IMR-90 (cell line): ENCODE measurements at regions not wholly inside any gene's neighbourhood (a gene's known extent, or its start where the extent isn't known, plus 50 kb on each side); places are given as distances from the start of the nearest gene placed in this dataset.

Experiments
- ATAC-seq: fragments of 200-7000 bp; cut with Tn5 transposase; 2 replicates; pipeline ENCODE4 v1.9.1; 2020; ENCODE audit warnings: low read depth, mild to moderate bottlenecking, moderate library complexity
- BruUV-seq: library from RNA; stranded (reverse); fragments of 400-500 nt; replicated peaks from 2 replicates; lab custom pipeline; 2021; lab: Mats Ljungman, UMichigan
- CTCF ChIA-PET: fragments of 300-600 bp; formaldehyde crosslinking; extraction: SDS; loops from one replicate; lab custom pipeline; 2021; ENCODE audit warnings: antibody characterized with exemption; lab: Yijun Ruan, JAX
- POLR2A ChIA-PET: fragments of 300-600 bp; sonication (Branson Sonifier 250); formaldehyde crosslinking; loops from one replicate; lab custom pipeline; 2022; ENCODE audit warnings: antibody characterized with exemption; ENCODE audit not compliant: unreplicated experiment; lab: Charles Lee
- DNase-seq: peaks from one replicate; pipeline ENCODE4 v3.0.0; 2013
- H2AFZ ChIP-seq: replicated peaks from 2 replicates; pipeline ENCODE3; 2013; ENCODE audit warnings: low read length, mild to moderate bottlenecking; ENCODE audit not compliant: poor library complexity
- H2AK5ac ChIP-seq: 2 replicates; pipeline ENCODE4 v1.6.1; 2013; ENCODE audit warnings: low read depth, low read length, inconsistent platforms
- H2AK9ac ChIP-seq: replicated peaks from 2 replicates; pipeline ENCODE3; 2013; ENCODE audit warnings: mild to moderate bottlenecking, low read depth, low read length, moderate library complexity; ENCODE audit not compliant: poor library complexity
- H2BK120ac ChIP-seq: 2 replicates; pipeline ENCODE4 v1.6.1; 2013; ENCODE audit warnings: low read depth, low read length, inconsistent platforms
- H2BK15ac ChIP-seq: 3 replicates; pipeline ENCODE4 v1.6.1; 2013; ENCODE audit warnings: low read depth, low read length, inconsistent platforms
- H2BK20ac ChIP-seq: 2 replicates; pipeline ENCODE4 v1.6.1; 2013; ENCODE audit warnings: low read depth, mild to moderate bottlenecking, inconsistent platforms, low read length, moderate library complexity
- H2BK5ac ChIP-seq: 2 replicates; pipeline ENCODE4 v1.6.1; 2013; ENCODE audit warnings: mild to moderate bottlenecking, low read depth, low read length, inconsistent platforms; ENCODE audit not compliant: poor library complexity, severe bottlenecking
- H3K14ac ChIP-seq: replicated peaks from 2 replicates; pipeline ENCODE4 v1.6.1; 2013; ENCODE audit warnings: low read depth, low read length, inconsistent platforms
- H3K18ac ChIP-seq: 2 replicates; pipeline ENCODE4 v1.6.1; 2013; ENCODE audit warnings: low read depth, low read length, control low read depth
- H3K23ac ChIP-seq: 2 replicates; pipeline ENCODE4 v1.6.1; 2013; ENCODE audit warnings: low read depth, low read length, inconsistent platforms
- H3K27ac ChIP-seq: 2 replicates; pipeline ENCODE4 v1.5.1; 2013; ENCODE audit warnings: mild to moderate bottlenecking, control low read depth, low read length; ENCODE audit not compliant: insufficient read depth
- H3K27me3 ChIP-seq: 2 replicates; pipeline ENCODE4 v1.6.1; 2013; ENCODE audit warnings: low read length; ENCODE audit not compliant: control insufficient read depth, insufficient read depth
- H3K36me3 ChIP-seq: 2 replicates; pipeline ENCODE4 v1.6.1; 2013; ENCODE audit warnings: low read length, mixed read lengths; ENCODE audit not compliant: control insufficient read depth, insufficient read depth
- H3K4ac ChIP-seq: 2 replicates; pipeline ENCODE4 v1.6.1; 2013; ENCODE audit warnings: low read depth, low read length, inconsistent platforms
- H3K4me1 ChIP-seq: 2 replicates; pipeline ENCODE4 v1.6.1; 2013; ENCODE audit warnings: low read length, mixed read lengths; ENCODE audit not compliant: control insufficient read depth, insufficient read depth
- H3K4me2 ChIP-seq: 2 replicates; pipeline ENCODE4 v1.6.1; 2013; ENCODE audit warnings: low read depth, mild to moderate bottlenecking, control low read depth, low read length, moderate library complexity
- H3K4me3 ChIP-seq: 2 replicates; pipeline ENCODE4 v1.5.1; 2013; ENCODE audit warnings: low read depth, mild to moderate bottlenecking, control low read depth, low read length, moderate library complexity; ENCODE audit not compliant: insufficient read depth
- H3K56ac ChIP-seq: 2 replicates; pipeline ENCODE4 v1.6.1; 2013; ENCODE audit warnings: low read length, inconsistent platforms; ENCODE audit not compliant: insufficient read depth; ENCODE audit errors: extremely low read depth
- H3K79me1 ChIP-seq, 2 experiments: 2 replicates each; pipeline ENCODE4 v1.6.1; 2013; ENCODE audit warnings: low read length in 2 of 2, inconsistent platforms in 1 of 2, low read depth in 1 of 2
- H3K9ac ChIP-seq: 2 replicates; pipeline ENCODE4 v1.6.1; 2013; ENCODE audit warnings: low read depth, low read length, control low read depth
- H3K9me1 ChIP-seq: 2 replicates; pipeline ENCODE4 v1.6.1; 2013; ENCODE audit warnings: low read length, inconsistent platforms; ENCODE audit not compliant: insufficient read depth
- H3K9me3 ChIP-seq: 2 replicates; pipeline ENCODE4 v1.6.1; 2013; ENCODE audit warnings: low read length; ENCODE audit not compliant: control insufficient read depth, insufficient read depth
- H4K20me1 ChIP-seq: 2 replicates; pipeline ENCODE4 v1.6.1; 2013; ENCODE audit warnings: low read length, inconsistent platforms; ENCODE audit not compliant: insufficient read depth
- H4K5ac ChIP-seq: 2 replicates; pipeline ENCODE4 v1.6.1; 2013; ENCODE audit warnings: mild to moderate bottlenecking, low read depth, low read length, control low read depth
- H4K8ac ChIP-seq, 2 experiments: 2 replicates each; pipeline ENCODE4 v1.6.1; 2013; ENCODE audit warnings: low read depth in 2 of 2, low read length in 2 of 2, control low read depth in 1 of 2, inconsistent platforms in 1 of 2
- H4K91ac ChIP-seq: 2 replicates; pipeline ENCODE4 v1.6.1; 2013; ENCODE audit warnings: low read depth, low read length, inconsistent platforms; ENCODE audit not compliant: insufficient read depth
- BHLHE40 ChIP-seq: fragments of 150-350 bp; IDR thresholded peaks from 2 replicates; pipeline ENCODE4 v1.6.1; 2016; ENCODE audit warnings: mild to moderate bottlenecking, low read depth, low read length
- CEBPB ChIP-seq: IDR thresholded peaks from 2 replicates; pipeline ENCODE4 v1.6.1; 2012; ENCODE audit warnings: low read depth, low read length, improper control_type of control experiment
- CHD1 ChIP-seq: IDR thresholded peaks from 2 replicates; pipeline ENCODE4 v1.6.1; 2012; ENCODE audit warnings: low read depth, low read length, improper control_type of control experiment
- CTCF ChIP-seq: conservative IDR thresholded peaks from 2 replicates; pipeline ENCODE4 v1.5.1; 2012; ENCODE audit warnings: mild to moderate bottlenecking, low read depth, low read length, improper control_type of control experiment
- ELK1 ChIP-seq: fragments of 150-350 bp; IDR thresholded peaks from 2 replicates; pipeline ENCODE4 v1.6.1; 2016; ENCODE audit warnings: low read depth, mild to moderate bottlenecking, low read length, moderate library complexity, borderline replicate concordance
- MAZ ChIP-seq: IDR thresholded peaks from 2 replicates; pipeline ENCODE4 v1.6.1; 2012; ENCODE audit warnings: low read depth, mild to moderate bottlenecking, low read length, improper control_type of control experiment, moderate library complexity, borderline replicate concordance
- MXI1 ChIP-seq: IDR thresholded peaks from 2 replicates; pipeline ENCODE4 v1.6.1; 2012; ENCODE audit warnings: low read depth, mild to moderate bottlenecking, low read length, moderate library complexity, borderline replicate concordance
- NFE2L2 ChIP-seq: fragments of 150-350 bp; IDR thresholded peaks from 2 replicates; pipeline ENCODE4 v1.6.1; 2016; ENCODE audit warnings: low read depth, mild to moderate bottlenecking, low read length
- POLR2A ChIP-seq: IDR thresholded peaks from 2 replicates; pipeline ENCODE4 v1.6.1; 2012; ENCODE audit warnings: mild to moderate bottlenecking, low read depth, low read length
- RAD21 ChIP-seq: IDR thresholded peaks from 2 replicates; pipeline ENCODE4 v1.6.1; 2012; ENCODE audit warnings: low read length, improper control_type of control experiment
- RCOR1 ChIP-seq: IDR thresholded peaks from 2 replicates; pipeline ENCODE4 v1.6.1; 2012; ENCODE audit warnings: mild to moderate bottlenecking, low read length, improper control_type of control experiment; ENCODE audit not compliant: insufficient replicate concordance
- RFX5 ChIP-seq: IDR thresholded peaks from 2 replicates; pipeline ENCODE4 v1.8.0; 2012; ENCODE audit warnings: low read depth, mild to moderate bottlenecking, low read length, moderate library complexity
- USF2 ChIP-seq: fragments of 150-350 bp; IDR thresholded peaks from 2 replicates; pipeline ENCODE4 v1.6.1; 2017; ENCODE audit warnings: mild to moderate bottlenecking, antibody characterized with exemption, low read length, low read depth
- WGBS, 2 experiments: methylation state at CpG; one replicate each; pipeline versions ENCODE4 v1.1.5 to v1.1.7; 2013; ENCODE audit warnings: missing lambda C conversion rate in 2 of 2; ENCODE audit not compliant: insufficient read length in 1 of 2; ENCODE audit errors: extremely low coverage in 2 of 2; 5-methylcytosine and 5-hydroxymethylcytosine counted together
- dilution Hi-C: fragments of 300-500 bp; cut with HindIII; formaldehyde crosslinking; loops from one replicate; pipeline ENCODE4 v1.14.3; 2018; ENCODE audit warnings: low sequenced_read_pairs; ENCODE audit not compliant: unreplicated experiment
- in situ Hi-C: fragments of 300-500 bp; cut with MboI; formaldehyde crosslinking; loops from 3 replicates; pipeline ENCODE4 v1.14.3; 2019; ENCODE audit warnings: low sequenced_read_pairs, inconsistent platforms, mixed read lengths
- intact Hi-C: fragments of 100-400 bp; cut with micrococcal nuclease; formaldehyde crosslinking; loops from 2 replicates; pipeline ENCODE4 v1.10.0; 2022

GRCh38 chr10:21272643-21273399 is 252.7 kb downstream of the SKIDA1 start (continued):
- no peak for TF ChIP-seq MXI1

GRCh38 chr10:21270976-21271375 is 254.5 kb downstream of the SKIDA1 start:
- no peak overlapping the region for H2AFZ ChIP-seq
- BruUV-seq = no TSS peak
- intact Hi-C loops (loop anchor here (1.0 kb wide), 2 partner anchors 193 to 413 kb away; no protein-coding TSS in a partner anchor), dilution Hi-C loops (no loop called here), in situ Hi-C loops (loop anchor here (5.0 kb wide), 1 partner anchor 189 kb away; no protein-coding TSS in a partner anchor)
- H4K5ac ChIP-seq = no peak overlapping the region
- H3K14ac ChIP-seq = no peak overlapping the region
- no peaks in the 10 kb centered on the region; the same call in 1 of the 2 replicates for H4K20me1 ChIP-seq
- WGBS, 2 experiments = no CpG with 5 or more reads among the region's 3 CpGs
- H3K4me2 ChIP-seq = no peak overlapping the region
- no peaks in the 10 kb centered on the region; the same call in 1 of the 2 replicates for H3K9me3 ChIP-seq
- H3K23ac ChIP-seq = no peak overlapping the region
- peaks cover 2% of the 10 kb centered on the region; the same call in 1 of the 2 replicates for H3K27me3 ChIP-seq
- no peak overlapping the region for H2AK9ac ChIP-seq
- H3K79me1 ChIP-seq = no peaks in the 10 kb centered on the region
- DNase-seq (no peak), ATAC-seq (no peak)
- no peak overlapping the region for H3K4me3 ChIP-seq
- H3K4ac ChIP-seq = no peak overlapping the region
- no peak overlapping the region for H4K91ac ChIP-seq
- no peak overlapping the region for H3K27ac ChIP-seq
- no peak overlapping the region for H3K9ac ChIP-seq
- H3K56ac ChIP-seq = no peak overlapping the region
- CTCF ChIA-PET = interaction anchor here (0.7 to 0.9 kb wide), 3 partner anchors 8 to 722 kb away, joined by 3 to 4 read pairs (median 4); no protein-coding TSS in a partner anchor
- H2BK5ac ChIP-seq = no peak overlapping the region
- no peak overlapping the region for H2BK120ac ChIP-seq
- POLR2A ChIA-PET = no interaction called here
- no peaks in the 10 kb centered on the region for H3K4me1 ChIP-seq
- H2AK5ac ChIP-seq = no peak overlapping the region
- no peak overlapping the region for H4K8ac ChIP-seq
- H3K9me1 ChIP-seq = no peaks in the 10 kb centered on the region
- H2BK15ac ChIP-seq = no peak overlapping the region
- no peak overlapping the region for H2BK20ac ChIP-seq
- no peaks in the 10 kb centered on the region for H3K36me3 ChIP-seq
- no peak overlapping the region for H3K18ac ChIP-seq
- TF ChIP-seq CEBPB (no peak), RCOR1 (no peak), MXI1 (no peak), RFX5 (no peak), BHLHE40 (no peak), POLR2A (no peak), NFE2L2 (no peak), ELK1 (no peak), CTCF (no peak), MAZ (no peak), RAD21 (no peak), CHD1 (no peak), USF2 (no peak)
